Nucleus accumbens (tissue), 56 donors: ENCODE measurements at regions not wholly inside any gene's neighbourhood (a gene's known extent, or its start where the extent isn't known, plus 50 kb on each side); places are given as distances from the start of the nearest gene placed in this dataset.

Experiments used
- DNase-seq, 56 donors: peaks; one replicate each; lab custom pipeline; 2025; lab: John Stamatoyannopoulos, UW

DNA sequence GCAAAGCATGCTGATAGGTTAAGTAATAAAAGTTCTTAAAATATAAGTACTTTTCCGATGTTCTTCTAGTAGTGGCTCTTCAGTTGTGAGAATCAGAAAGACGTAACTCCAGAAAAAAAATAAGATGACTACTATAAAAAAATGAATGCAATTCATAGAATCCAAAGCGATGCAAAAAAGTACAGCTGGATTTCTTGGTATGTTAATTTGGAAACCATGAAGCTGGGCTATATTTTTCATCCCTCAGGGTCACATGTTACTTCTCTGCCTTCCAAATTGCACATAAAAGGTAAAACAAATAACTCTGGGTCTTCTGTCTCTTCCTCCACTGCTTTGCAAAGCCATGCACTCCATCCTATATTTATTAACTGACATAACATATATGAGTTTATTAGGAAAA lies 843.9 kb upstream of the DPPA4 start:
- DNase-seq, result no peak

DNA sequence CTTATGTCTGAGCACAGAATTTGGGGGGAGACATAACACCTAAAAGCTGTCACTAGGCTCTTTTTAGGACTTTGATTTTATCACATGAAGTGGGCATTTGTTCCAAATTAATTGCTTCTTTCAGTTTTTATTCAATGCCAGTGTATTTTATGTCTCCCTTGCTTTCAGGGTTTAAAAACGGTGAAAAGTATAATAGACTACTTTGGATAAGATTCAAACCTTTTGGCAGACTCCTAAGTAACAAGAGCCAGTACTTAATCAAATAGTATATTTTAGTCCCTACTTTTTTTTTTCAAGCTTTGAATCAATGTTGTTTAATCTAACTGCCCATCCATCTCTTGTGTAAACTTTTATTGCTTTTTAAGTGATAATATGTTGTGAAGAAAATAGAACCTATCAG lies 847.2 kb upstream of the DPPA4 start:
- no peak for DNase-seq

DNA sequence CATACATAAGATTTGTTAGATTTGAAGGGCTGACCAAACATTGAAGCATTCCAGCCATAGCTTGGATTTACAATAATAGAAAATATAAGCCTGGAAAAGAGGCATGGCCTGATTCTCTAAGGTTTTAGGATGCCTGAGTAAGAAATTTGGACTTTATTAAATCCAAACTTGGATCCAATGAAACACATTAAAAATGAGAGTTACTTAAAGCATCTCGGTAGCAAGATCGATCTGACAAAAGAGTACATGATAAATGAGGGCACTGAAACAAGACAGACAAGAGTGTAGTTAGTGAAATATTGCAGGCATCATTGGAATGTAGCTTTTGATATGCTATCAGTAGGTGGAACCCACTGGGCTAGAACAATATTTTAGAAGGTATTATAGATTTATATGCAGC lies 855.7 kb upstream of the DPPA4 start:
- DNase-seq, result no peak

DNA sequence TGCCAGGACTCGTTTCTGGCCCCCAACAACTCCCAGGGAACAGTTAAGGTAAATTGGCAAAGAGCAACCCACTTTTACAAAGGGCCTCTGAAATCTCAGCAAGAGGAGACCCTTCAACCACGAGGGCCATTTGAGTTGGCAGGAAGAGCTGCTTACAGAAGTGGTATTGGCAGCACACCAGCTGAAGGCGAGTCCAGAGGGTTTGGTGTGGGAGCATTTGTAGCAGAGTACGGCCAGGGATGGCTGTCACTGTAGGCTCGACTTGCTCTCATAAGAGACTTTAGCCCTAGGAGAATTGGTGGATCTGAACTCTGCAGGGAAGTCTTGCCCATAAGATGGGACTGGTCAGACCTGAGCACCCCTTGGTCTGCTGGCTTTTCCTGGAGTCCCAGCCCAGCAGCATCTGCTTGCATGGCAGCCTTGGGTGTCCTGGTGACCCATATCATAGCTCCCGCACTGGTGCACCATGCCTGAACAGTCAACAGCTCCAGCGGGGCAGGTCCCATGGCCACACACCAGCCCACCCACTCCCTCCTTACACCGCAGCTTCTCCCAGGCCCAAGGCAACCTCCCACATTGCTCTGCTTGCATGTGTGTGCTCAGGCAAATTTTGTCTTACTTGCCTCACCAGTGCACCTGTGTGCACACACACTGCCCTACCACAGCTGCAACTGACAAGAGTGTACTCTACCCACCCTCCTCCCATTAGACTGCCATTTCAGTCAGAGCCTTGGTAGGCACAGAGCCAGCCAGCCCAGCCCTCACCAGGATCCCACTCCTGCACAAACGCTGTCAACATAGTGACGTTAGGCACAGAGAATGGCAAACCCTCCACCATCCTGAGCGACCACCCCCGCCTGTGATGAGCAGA lies 861.6 kb upstream of the DPPA4 start:
- DNase-seq, result peak in 15 of 56 donors; percentile 1 to 54 (median 12)

DNA sequence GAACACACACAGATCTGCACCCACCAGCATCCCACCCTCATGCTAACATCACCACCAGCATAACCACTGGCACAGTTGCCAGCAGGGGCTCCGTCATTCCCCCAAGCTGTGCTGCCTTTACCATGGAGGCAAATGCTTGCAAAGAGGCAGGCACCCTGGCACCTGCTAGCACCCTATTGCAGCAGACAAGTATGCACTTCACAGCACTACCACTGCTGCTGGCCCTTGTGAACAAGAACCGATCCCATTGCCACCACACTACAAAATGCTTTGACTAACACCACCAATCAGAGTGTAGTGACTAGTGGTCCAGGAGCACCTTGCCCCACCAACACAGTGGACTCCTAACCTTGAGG lies 862.2 kb upstream of the DPPA4 start:
- DNase-seq, result no peak

DNA sequence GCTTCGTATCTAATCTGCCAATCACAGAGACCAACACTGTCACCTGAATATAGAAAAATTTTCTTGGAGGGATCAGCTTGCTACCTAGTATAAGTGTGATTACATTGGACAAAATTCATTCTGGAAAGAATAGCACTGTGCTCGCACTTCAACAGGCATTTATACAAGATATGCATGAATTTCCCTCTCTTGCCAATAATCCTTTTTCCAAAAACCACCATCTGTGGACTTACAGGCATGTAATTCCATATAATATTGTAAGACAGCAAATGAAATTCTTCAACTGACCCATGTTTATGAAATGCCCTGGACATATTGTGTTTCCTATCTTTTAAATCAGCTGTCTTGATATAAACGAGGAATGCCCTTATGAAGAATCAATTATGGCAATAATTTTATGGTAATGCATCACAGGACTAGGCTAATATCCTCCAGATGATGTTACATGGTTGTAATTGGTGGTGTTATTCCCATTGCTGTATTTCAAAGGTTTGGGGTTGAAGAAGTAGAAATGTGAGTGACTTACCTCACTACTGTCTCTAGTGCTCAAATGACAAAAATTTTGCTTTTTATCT lies 861.4 kb upstream of the NECTIN3 start:
- no peak for DNase-seq

DNA sequence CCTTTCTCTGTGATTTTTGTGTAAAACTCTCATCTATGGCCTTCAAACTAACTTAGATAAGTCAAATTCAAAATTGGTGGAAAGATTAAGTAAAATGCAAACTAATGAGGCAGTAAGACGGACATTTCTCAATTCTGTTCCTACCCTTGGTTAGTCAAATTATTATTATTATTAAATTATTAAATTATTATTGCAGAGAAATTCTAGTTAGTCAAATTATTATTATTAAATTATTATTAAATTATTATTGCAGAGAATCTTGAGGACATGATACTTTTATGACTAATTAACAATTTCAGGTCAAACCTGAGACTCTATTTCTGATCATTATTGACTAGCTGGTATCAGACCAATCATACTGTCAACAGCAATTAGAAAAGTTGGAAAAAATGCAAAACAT lies 845.0 kb upstream of the NECTIN3 start:
- no peak for DNase-seq

DNA sequence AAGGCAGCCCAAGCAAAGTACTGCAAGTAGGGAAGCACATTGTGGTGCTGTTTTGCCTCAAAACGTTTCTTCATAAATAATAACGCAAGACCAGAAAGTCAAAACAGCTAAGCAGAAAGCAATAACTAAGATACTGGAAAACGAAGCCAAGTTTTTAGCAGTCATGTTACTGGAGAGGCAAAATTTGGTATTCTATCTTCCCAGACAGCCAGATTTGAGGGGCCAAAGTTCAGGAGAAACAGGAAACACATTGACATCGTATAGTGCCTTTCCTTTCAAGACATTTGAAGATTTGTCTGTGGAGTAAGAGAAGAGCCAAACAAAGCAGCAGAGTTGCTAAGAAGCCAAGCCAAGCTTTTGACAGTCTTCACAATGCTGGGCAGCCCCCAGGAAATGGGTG lies 843.6 kb upstream of the NECTIN3 start:
- DNase-seq, result no peak

DNA sequence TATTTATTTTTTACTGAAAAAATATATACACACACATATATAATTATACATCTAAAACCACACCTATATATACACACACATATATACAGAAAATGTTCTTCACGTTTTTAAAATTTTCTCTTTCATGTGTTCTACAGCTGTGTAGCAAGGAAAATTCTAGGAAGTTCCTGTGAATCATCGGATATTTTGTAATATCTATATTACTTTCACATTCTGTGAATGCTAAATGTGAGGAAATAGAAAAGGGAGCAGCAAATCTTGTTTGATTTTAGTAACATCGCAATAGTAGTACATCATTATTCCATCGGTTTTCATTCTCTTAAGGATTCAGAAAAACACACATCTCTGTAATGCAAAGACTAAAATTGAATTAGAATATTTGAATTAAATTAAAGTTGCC lies 836.8 kb upstream of the NECTIN3 start:
- no peak for DNase-seq

DNA sequence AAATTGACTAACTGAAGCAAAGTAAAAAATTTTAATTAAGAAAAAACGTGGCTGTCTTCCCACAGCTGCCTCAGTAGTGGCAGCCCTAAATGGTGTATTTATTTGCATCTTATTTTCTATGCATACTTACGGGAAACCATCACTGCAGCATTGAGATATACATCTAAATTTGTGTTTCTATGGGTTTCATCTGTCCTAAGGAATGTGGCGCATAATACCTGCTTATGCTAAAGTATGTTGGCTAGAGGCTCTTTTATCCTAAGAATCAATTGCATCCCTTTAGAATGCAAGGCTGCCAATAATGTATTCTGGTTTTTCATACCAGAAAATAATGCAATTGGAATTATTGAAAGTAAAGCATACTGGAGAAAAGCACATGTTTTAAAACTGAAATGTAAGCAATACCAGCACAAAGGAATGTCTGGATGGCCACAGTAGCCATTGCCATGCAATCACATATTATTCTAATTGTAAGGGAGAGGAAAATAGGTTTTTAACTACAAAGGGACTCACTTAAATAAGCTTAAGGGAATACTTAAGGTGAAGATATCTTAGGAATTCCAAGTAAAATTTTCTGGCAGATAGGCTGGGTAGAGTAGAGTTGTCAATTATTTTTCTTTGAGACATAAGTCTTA lies 834.5 kb upstream of the NECTIN3 start:
- no peak for DNase-seq

DNA sequence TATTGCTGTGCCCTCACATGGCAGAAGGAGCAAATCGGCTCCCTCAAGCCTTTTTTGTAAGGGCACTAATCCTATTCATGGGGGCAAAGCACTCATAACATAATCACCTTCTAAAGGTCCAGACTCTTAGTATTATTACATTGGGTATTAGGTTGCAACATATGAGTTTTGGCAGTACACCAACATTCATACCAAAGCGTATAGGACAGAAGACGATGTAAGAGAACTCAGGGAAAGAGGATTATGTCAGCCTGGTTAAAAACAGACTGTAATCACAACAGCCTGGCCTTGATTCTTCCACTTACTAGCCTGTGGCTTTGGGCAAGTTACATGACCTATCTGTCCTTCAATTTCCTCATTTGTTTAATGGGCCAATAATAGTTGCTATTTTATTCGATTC lies 828.5 kb upstream of the NECTIN3 start:
- no peak for DNase-seq

DNA sequence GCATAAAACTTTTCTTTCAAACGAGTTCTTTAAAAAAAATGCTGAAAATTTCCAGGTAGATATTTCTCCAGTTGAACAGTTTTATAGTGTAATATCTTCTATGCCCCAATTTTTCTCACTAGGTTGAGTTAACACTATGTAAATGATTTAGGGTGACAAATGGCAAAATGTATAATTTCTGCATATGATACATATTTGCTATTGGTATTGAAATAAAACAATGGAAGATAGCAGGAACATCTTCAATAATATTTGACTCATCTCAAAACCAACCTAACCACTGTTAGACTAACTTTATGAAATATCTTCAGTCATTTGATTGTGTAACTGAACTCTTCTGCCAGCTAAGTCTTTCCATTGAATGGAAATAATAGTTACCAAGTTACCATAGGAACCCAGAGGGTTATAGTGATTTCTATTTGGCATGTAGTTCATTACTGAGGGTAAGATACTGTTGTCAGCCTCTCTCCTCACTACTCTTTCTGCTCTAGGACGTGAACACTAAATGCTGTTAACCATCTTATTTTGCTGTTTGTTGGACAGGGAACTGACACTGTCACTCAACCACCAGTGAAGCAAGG lies 824.7 kb upstream of the NECTIN3 start:
- DNase-seq, result no peak

DNA sequence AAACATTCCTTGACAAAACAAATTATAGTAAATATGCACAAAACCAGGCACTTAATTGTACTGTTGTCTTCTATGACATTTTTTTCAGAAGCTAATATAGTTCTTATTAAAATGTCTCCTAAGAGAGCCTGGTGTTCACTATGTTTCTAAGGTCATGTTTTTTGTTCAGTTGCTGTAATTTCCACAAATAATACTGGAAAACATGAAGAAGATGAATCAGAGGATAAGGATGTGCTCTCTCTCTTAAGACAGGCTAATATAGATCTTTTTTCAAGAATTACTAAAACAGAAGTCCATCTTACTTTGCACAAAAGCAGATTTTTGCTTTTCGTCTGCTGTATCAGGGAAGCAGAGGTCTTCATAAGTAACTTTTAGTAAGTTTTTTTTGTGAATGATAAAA lies 823.0 kb upstream of the NECTIN3 start:
- no peak for DNase-seq

DNA sequence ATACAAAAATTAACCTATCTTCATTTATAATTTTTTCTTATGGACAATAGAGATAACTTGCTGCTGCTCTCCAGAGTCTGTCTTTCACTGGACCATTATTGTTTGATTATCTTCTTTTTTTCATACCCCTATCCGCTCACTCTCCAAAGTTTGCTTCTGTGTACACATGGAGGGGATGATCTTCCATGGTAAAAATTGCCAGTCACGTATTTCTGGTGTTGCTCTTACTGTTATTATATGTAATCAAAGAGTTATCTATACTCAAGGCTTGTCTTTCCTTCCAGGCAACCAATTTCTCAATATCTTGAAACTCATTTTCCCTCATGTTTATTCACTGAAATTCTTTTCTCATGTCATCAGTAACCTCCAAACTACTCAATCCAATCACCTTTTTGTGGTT lies 817.8 kb upstream of the NECTIN3 start:
- no peak for DNase-seq

DNA sequence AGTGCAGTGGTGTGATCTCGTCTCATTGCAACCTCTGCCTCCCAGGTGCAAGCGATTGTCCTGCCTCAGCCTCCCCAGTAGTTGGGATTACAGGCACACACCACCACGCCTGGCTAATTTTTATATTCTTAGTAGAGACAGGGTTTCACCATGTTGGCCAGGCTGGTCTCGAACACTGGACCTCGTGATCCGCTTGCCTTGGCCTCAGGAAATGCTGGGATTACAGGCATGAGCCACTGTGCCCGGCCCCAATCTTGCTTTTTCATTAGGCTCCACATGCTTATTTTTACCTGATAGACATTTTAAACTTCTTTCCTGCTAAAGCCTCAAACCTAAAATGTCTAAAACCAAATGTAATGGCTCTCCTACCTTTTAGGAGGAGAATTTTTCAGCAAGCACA lies 817.0 kb upstream of the NECTIN3 start:
- DNase-seq, result no peak

DNA sequence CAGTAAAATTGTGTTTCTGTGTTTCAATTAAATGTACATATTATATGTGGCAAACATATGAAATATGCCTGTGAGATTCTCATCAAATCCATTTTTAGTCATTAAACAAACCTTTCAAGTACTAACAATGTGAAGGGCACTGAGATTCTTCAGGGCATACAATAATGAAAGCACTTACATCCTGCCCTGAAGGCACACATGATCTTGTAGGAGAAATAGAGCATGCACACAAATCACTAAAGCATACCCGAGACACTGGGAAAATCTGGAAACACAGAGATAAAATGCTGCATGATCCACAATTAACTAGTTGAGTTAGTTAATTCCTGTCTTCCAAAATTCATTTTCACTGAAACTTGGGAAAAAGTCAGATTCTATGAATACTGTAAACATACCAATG lies 810.5 kb upstream of the NECTIN3 start:
- DNase-seq, result no peak

DNA sequence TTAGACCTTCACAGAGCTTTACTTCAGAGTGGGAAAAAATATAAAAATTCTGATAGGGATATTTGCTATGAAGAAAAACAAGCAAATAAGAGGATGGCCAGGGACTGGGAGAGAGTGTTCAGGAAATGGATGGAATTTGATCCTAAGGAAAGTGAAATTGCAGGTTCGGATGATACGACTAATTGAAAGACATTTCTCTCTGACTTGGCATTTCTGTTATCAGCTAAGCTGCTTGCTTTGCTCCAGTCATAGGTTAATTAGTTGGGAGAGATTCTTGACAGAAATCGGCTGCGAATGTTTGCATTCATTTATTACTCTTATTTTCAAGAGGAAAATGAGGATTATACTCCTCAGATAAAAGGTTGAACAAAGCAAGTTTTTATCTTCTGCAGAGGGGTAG lies 808.7 kb upstream of the NECTIN3 start:
- DNase-seq, result no peak

DNA sequence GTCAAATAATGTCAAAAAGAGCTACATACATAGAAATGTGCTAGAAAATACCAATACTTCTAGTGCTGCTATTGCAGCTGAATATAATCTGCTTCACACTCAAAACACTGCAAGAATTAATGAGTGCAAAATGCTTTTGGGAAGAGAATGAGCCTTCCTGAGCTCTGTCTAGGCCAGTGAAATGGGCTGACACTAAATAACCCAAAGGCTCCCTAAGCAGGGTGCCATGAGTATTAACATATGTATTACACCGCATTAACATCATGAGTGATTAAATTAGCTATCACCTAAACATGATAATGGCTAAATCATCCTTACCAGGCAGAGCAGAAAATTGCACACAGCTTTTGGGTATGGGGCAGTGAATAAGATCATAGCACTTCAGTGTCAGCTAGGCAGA lies 806.3 kb upstream of the NECTIN3 start:
- no peak for DNase-seq

DNA sequence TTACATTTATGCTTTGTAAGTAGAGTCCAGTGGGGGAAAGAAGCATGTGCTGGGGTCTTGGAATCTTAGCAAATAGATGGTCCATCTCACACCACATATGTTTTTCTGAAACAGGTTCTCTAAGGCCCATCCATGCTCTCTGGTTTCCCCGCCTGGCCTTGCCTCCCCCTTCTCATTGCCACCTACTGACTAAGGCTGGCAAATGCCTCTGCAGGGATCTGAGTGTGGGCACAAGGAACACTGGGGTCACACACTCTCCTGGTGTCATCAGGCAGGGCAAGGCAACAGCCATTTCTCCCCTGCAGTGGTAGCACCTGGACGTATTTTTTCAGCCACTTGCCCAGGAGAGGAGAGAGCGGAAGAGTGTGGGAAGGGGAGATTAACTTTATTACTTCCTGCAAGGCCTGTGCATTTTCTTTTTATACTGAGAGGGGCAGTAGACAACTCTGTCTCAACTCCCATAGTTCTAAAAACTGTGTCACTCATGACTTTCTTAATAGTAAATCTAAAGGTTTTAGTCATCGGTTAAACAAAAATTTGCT lies 804.2 kb upstream of the NECTIN3 start:
- no peak for DNase-seq

DNA sequence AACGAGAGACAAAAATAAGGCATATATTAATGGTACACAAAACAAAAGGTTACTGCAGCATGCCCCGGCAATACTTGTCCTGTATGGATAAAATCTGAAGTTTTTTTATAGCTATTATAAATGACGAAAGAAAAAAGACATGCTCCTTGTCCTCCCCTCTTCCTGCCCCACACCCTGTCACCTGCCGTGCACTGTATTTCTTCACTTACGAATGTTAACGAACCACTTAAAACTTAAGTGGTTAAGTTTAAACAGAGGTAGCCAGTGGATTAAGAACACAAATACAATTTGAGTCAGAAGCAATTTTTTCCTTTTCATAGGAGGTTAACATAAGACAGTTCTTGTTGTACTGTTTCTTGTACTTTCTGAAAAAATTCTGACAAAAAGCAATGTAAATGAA lies 799.1 kb upstream of the NECTIN3 start:
- no peak for DNase-seq

DNA sequence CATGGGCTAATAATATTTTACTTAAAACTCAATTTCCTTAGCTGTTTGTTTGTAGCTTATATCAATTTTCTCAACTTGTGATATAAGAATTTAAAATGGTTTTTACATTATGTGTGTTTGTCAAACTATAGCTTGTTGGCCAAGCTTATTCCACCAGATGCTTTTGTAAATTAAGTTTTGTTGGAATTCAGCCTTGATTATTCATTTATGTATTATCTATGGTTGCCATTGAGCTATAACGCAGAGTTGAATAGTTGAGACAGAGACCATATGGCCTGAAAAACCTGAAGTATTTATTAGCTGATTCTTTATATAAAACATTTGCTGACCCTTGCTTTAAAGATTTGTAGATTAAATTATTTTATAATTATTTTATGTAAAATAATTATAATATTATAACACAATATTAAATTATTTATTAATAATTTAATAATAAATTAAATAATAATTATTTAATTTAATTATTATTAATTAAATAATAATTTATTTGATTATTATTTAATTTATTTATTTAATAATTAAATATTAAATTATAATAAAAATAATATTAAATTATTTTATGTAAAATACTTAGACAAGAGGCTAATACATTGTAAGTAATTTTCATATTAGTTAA lies 779.6 kb upstream of the NECTIN3 start:
- no peak for DNase-seq
